ENCODE measurements at regions not wholly inside any gene's neighbourhood (a gene's known extent, or its start where the extent isn't known, plus 50 kb on each side); places are given as distances from the start of the nearest gene placed in this dataset.

GRCh38 chr2:201980946-201981345, 52.7 kb upstream of the FZD7 start:
- TF ChIP-seq ZFX (IDR thresholded peaks at IDR 0.05; ENCODE audit: borderline replicate concordance) (no peak), CTCF (IDR thresholded peaks at IDR 0.05) (no peak)
- H3K27ac ChIP-seq, result no peak overlapping the region

- H3K27ac ChIP-seq, result no peak overlapping the region
- TF ChIP-seq CTCF (IDR thresholded peaks at IDR 0.05) (no peak), ZFX (IDR thresholded peaks at IDR 0.05; ENCODE audit: borderline replicate concordance) (no peak)
These were observed 50.5 kb upstream of the FZD7 start for GRCh38 chr2:201983174-201983573.

GRCh38 chr2:201983800-201984199, 49.9 kb upstream of the FZD7 start:
- no peak overlapping the region for H3K27ac ChIP-seq
- TF ChIP-seq CTCF (IDR thresholded peaks at IDR 0.05) (no peak), ZFX (IDR thresholded peaks at IDR 0.05; ENCODE audit: borderline replicate concordance) (no peak)
